HL-60 (cell line): ENCODE measurements at regions not wholly inside any gene's neighbourhood (a gene's known extent, or its start where the extent isn't known, plus 50 kb on each side); places are given as distances from the start of the nearest gene placed in this dataset.

Experiments
- GABPA ChIP-seq: IDR thresholded peaks from 2 replicates; pipeline ENCODE4 v1.6.1; 2012; ENCODE audit warnings: low read depth
- POLR2AphosphoS5 ChIP-seq: IDR thresholded peaks from 2 replicates; pipeline ENCODE4 v1.6.1; 2012; ENCODE audit warnings: low read depth
- SPI1 ChIP-seq: IDR thresholded peaks from 2 replicates; pipeline ENCODE4 v1.6.1; 2012; ENCODE audit warnings: low read depth, mild to moderate bottlenecking, borderline replicate concordance
- TF ChIP-seq, protein P1 (sequence below): IDR thresholded peaks from one replicate; pipeline ENCODE4 v1.5.1; 2011; ENCODE audit warnings: low read length, control low read depth, inconsistent platforms; ENCODE audit not compliant: insufficient read depth
- TF ChIP-seq, protein P2 (sequence below): IDR thresholded peaks from 2 replicates; pipeline ENCODE4 v1.6.1; 2012; ENCODE audit warnings: low read depth; ENCODE audit not compliant: insufficient replicate concordance

GRCh38 chr3:30437171-30437601, 169.2 kb upstream of the TGFBR2 start:
- TF ChIP-seq, protein P1, sequence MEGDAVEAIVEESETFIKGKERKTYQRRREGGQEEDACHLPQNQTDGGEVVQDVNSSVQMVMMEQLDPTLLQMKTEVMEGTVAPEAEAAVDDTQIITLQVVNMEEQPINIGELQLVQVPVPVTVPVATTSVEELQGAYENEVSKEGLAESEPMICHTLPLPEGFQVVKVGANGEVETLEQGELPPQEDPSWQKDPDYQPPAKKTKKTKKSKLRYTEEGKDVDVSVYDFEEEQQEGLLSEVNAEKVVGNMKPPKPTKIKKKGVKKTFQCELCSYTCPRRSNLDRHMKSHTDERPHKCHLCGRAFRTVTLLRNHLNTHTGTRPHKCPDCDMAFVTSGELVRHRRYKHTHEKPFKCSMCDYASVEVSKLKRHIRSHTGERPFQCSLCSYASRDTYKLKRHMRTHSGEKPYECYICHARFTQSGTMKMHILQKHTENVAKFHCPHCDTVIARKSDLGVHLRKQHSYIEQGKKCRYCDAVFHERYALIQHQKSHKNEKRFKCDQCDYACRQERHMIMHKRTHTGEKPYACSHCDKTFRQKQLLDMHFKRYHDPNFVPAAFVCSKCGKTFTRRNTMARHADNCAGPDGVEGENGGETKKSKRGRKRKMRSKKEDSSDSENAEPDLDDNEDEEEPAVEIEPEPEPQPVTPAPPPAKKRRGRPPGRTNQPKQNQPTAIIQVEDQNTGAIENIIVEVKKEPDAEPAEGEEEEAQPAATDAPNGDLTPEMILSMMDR: no peak
- no peak for TF ChIP-seq GABPA
- TF ChIP-seq POLR2AphosphoS5: no peak
- TF ChIP-seq, protein P2, sequence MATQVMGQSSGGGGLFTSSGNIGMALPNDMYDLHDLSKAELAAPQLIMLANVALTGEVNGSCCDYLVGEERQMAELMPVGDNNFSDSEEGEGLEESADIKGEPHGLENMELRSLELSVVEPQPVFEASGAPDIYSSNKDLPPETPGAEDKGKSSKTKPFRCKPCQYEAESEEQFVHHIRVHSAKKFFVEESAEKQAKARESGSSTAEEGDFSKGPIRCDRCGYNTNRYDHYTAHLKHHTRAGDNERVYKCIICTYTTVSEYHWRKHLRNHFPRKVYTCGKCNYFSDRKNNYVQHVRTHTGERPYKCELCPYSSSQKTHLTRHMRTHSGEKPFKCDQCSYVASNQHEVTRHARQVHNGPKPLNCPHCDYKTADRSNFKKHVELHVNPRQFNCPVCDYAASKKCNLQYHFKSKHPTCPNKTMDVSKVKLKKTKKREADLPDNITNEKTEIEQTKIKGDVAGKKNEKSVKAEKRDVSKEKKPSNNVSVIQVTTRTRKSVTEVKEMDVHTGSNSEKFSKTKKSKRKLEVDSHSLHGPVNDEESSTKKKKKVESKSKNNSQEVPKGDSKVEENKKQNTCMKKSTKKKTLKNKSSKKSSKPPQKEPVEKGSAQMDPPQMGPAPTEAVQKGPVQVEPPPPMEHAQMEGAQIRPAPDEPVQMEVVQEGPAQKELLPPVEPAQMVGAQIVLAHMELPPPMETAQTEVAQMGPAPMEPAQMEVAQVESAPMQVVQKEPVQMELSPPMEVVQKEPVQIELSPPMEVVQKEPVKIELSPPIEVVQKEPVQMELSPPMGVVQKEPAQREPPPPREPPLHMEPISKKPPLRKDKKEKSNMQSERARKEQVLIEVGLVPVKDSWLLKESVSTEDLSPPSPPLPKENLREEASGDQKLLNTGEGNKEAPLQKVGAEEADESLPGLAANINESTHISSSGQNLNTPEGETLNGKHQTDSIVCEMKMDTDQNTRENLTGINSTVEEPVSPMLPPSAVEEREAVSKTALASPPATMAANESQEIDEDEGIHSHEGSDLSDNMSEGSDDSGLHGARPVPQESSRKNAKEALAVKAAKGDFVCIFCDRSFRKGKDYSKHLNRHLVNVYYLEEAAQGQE: no peak
- TF ChIP-seq SPI1: no peak
